Ovary (tissue), 3 donors: ENCODE measurements at regions not wholly inside any gene's neighbourhood (a gene's known extent, or its start where the extent isn't known, plus 50 kb on each side); places are given as distances from the start of the nearest gene placed in this dataset.

Experiments
- CTCF ChIP-seq, 3 donors: fragments of 450-650 bp in 2 of 3; fragments of 200-600 bp in 1 of 3; IDR thresholded peaks; one replicate each; pipeline versions ENCODE4 v1.5.1 to v1.8.0; 2016 to 2022; ENCODE audit warnings: antibody characterized with exemption in 3 of 3, mild to moderate bottlenecking in 1 of 3
- POLR2A ChIP-seq: fragments of 450-650 bp; IDR thresholded peaks from one replicate; pipeline ENCODE4 v1.6.1; 2017; ENCODE audit warnings: antibody characterized with exemption, mild to moderate bottlenecking, moderate library complexity
- donor health status: DM: no; HTN: no; CAD: no.

GRCh38 chr15:61449186-61449702, 220.1 kb upstream of the RORA start:
- no peak for TF ChIP-seq CTCF (IDR thresholded peaks at IDR 0.05)
- TF ChIP-seq POLR2A: no peak
